Fibroblast of pulmonary artery (primary cell): ENCODE measurements at regions not wholly inside any gene's neighbourhood (a gene's known extent, or its start where the extent isn't known, plus 50 kb on each side); places are given as distances from the start of the nearest gene placed in this dataset.

Source experiments
- DNase-seq: peaks from one replicate; pipeline ENCODE4 v3.0.0-alpha.2; 2010; ENCODE audit warnings: low read depth
- H3K4me3 ChIP-seq: replicated peaks from 2 replicates; pipeline ENCODE4 v1.5.1; 2011; ENCODE audit warnings: low read depth, mild to moderate bottlenecking, control low read depth, low read length, moderate library complexity
- TF ChIP-seq, protein P1 (sequence below): IDR thresholded peaks from 2 replicates; pipeline ENCODE4 v1.5.1; 2011; ENCODE audit warnings: mild to moderate bottlenecking, control low read depth, low read length, inconsistent platforms; ENCODE audit errors: missing control alignments

GRCh38 chr16:50880926-50881325, 139.0 kb downstream of the CYLD start:
- H3K4me3 ChIP-seq, result no peak overlapping the region
- no peak for DNase-seq
- TF ChIP-seq, protein P1, sequence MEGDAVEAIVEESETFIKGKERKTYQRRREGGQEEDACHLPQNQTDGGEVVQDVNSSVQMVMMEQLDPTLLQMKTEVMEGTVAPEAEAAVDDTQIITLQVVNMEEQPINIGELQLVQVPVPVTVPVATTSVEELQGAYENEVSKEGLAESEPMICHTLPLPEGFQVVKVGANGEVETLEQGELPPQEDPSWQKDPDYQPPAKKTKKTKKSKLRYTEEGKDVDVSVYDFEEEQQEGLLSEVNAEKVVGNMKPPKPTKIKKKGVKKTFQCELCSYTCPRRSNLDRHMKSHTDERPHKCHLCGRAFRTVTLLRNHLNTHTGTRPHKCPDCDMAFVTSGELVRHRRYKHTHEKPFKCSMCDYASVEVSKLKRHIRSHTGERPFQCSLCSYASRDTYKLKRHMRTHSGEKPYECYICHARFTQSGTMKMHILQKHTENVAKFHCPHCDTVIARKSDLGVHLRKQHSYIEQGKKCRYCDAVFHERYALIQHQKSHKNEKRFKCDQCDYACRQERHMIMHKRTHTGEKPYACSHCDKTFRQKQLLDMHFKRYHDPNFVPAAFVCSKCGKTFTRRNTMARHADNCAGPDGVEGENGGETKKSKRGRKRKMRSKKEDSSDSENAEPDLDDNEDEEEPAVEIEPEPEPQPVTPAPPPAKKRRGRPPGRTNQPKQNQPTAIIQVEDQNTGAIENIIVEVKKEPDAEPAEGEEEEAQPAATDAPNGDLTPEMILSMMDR, result no peak

GRCh38 chr16:50879873-50880695, 138.2 kb downstream of the CYLD start:
- DNase-seq, result no peak
- no peak overlapping the region for H3K4me3 ChIP-seq
- TF ChIP-seq, protein P1, result no peak

DNA sequence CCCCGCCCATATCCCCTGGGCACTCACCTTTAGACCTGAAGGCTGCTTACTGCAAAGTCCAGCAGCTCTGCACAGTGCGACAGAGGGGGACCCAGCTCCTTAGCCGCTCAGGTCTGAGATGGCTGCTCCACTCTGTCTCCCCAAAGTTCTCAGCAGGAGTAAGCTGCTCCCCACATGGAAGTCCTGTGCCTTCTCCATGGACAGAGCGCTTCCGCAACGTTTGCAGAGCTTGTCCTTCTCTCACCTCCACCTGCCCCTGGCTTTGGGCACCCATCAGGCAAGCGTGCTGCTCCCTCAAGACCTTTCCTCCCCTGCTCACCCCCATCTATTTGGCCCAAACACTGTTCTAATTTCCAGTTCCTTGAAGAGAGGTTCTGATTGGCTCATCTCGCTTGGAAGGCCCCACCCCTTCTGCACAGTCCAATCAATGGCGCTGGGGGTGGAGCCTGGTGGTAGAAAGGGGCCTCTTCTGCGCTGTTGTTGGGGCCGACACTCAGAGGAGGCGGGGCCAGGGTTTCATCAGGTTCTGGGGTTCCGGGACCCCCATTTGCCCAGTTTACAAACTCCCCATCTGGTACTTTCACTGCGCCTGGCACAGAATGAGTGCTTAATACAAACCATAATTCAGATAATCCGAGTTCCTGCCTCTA, 137.2 kb downstream of the CYLD start:
- H3K4me3 ChIP-seq, result no peak overlapping the region
- no peak for DNase-seq
- TF ChIP-seq, protein P1, result no peak

- no peak for DNase-seq
- TF ChIP-seq, protein P1, result no peak
Observed at GRCh38 chr16:50878536-50878935, 136.7 kb downstream of the CYLD start.

DNA sequence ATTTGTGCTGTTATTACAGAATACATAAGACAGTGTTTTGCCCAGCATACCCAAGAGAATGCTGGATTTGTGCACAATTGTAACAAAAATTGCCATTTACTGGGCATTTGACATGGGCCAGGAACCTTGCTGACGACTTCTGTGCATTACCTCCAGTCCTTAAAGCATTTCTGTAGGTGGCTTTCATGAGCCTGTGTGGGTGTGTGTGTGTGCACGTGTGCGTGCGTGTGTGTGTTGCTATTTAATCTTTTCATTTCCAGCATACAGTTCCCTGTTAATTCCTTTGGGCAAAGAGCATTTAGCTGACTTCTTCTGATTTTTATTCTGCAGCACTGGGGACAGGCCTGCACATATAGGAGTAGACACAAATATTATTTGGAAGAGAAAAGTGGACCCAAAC, 134.4 kb downstream of the CYLD start:
- DNase-seq, result no peak
- TF ChIP-seq, protein P1, result no peak

More at GRCh38 chr16:50878536-50878935, 136.7 kb downstream of the CYLD start:
- H3K4me3 ChIP-seq, result no peak overlapping the region

GRCh38 chr16:50868577-50868976, 126.7 kb downstream of the CYLD start:
- no peak overlapping the region for H3K4me3 ChIP-seq
- no peak for DNase-seq
- TF ChIP-seq, protein P1, result no peak

More for the DNA sequence above, 134.4 kb downstream of the CYLD start:
- no peak overlapping the region for H3K4me3 ChIP-seq
